Pancreas (tissue), 10 donors: ENCODE measurements at regions not wholly inside any gene's neighbourhood (a gene's known extent, or its start where the extent isn't known, plus 50 kb on each side); places are given as distances from the start of the nearest gene placed in this dataset.

ENCODE experiments used
- ATAC-seq, 4 donors: fragments of 200-7000 bp; cut with Tn5 transposase; one replicate each; pipeline versions ENCODE4 v1.8.0 to v1.9.1; 2020; ENCODE audit warnings: mild to moderate bottlenecking in 4 of 4, moderate library complexity in 4 of 4
- DNase-seq, 6 donors: peaks; one replicate each; pipeline ENCODE4 v3.0.0-alpha.2; 2020
- FAIRE-seq: peaks from 2 replicates; lab custom pipeline; 2012; peaks lifted over from hg19 to GRCh38; lab: Jason Lieb, UNC
- H3K27ac ChIP-seq, 4 donors: fragments of 200-600 bp; sonication (generic); 1 replicate in 3 of 4; 2 replicates in 1 of 4; pipeline versions ENCODE4 v1.5.0 to v1.8.0; 2020
- H3K27me3 ChIP-seq, 4 donors: fragments of 200-600 bp; one replicate each; pipeline ENCODE4 v1.8.0; 2021
- H3K36me3 ChIP-seq, 3 donors: fragments of 200-600 bp; sonication (generic) in 1 of 3; one replicate each; pipeline versions ENCODE4 v1.5.0 to v1.8.0; 2020 to 2021
- H3K4me1 ChIP-seq, 3 donors: fragments of 200-600 bp; one replicate each; pipeline ENCODE4 v1.8.0; 2021
- H3K4me3 ChIP-seq, 4 donors: fragments of 200-600 bp; sonication (generic) in 2 of 4; one replicate each; pipeline versions ENCODE4 v1.5.0 to v1.8.0; 2020 to 2021
- H3K9me3 ChIP-seq, 4 donors: fragments of 200-600 bp; one replicate each; pipeline ENCODE4 v1.8.0; 2021
- CTCF ChIP-seq, 4 donors: fragments of 200-600 bp; sonication (generic) in 3 of 4; IDR thresholded peaks; one replicate each; pipeline versions ENCODE4 v1.5.0 to v1.8.0; 2021; ENCODE audit warnings: antibody characterized with exemption in 4 of 4
- WGBS, 2 donors: extraction: QIAGEN DNeasy Blood & Tissue Kit; methylation state at CpG; one replicate each; pipeline ENCODE4 v1.1.7; 2013; 5-methylcytosine and 5-hydroxymethylcytosine counted together
- intact Hi-C, 3 donors: fragments of 100-400 bp; cut with DNase I; formaldehyde crosslinking; loops; one replicate each; pipeline versions ENCODE4 v1.11.1 to v1.14.2; 2022
- donor health status: healthy with polysubstance abuse.
- donor health status: DM: no; HTN: no; CAD: no; lungs with moderate emphysema.
- donor health status: DM: no; HTN: no; CAD: no.
- donor health status: control.
- donor health status: control.
- donor health status: Bipolar disorder and iron deficiency.
- donor health status: DM: yes; HTN: yes; CAD: no.
- donor health status: DM: no; HTN: no; CAD: no.
- donor health status: DM: no; HTN: no; CAD: no.
- donor health status: DM: yes; HTN: yes; CAD: no.

- intact Hi-C loops, result no loop called here
- no peaks in the 10 kb centered on the region for H3K27me3 ChIP-seq
- WGBS, 2 donors, result 88 to 95% methylated on average over 3 of the region's 3 CpGs
- H3K27ac ChIP-seq, result no peak overlapping the region
- ATAC-seq (no peak), DNase-seq (no peak), FAIRE-seq (no peak)
- no peak for TF ChIP-seq CTCF (IDR thresholded peaks at IDR 0.05)
- no peak overlapping the region for H3K4me3 ChIP-seq
- no peaks in the 10 kb centered on the region for H3K36me3 ChIP-seq
- H3K9me3 ChIP-seq, result no peaks in the 10 kb centered on the region
- H3K4me1 ChIP-seq, result no peaks in the 10 kb centered on the region
These were observed 1090.0 kb upstream of the ZEB2 start for GRCh38 chr2:145609951-145610350.

DNA sequence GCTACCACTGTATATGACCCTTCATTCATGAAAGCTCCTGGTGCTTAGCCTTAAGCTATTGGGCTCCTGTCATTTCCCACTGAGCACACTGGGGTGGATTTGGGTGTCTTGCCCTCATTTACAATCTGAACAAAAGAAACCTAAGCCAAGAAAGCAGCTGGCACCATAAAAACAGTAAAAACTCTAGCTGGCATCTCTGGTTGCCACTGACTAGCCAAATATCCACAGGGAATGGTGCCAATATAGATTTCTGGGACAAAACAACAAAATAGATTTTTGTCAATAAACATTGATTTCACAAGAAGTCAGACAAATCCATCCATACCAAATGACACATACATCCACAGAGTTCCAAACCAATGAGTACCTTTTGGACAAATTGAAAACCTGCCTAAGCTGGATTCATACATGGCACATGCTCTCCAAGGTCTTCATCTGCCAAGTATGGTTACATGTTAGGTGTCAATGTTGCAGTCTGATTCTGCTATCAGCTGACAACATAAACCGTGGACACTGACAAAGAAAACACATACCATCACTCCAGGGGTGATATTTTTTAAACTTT is 1081.5 kb upstream of the ZEB2 start:
- 40 to 51% methylated on average over 1 of the region's 1 CpG for WGBS, 2 donors
- no peak overlapping the region for H3K27ac ChIP-seq
- ATAC-seq (no peak), DNase-seq (no peak), FAIRE-seq (no peak)
- no peaks in the 10 kb centered on the region for H3K4me1 ChIP-seq
- no peaks in the 10 kb centered on the region for H3K36me3 ChIP-seq
- H3K27me3 ChIP-seq, result no peaks in the 10 kb centered on the region
- TF ChIP-seq CTCF (IDR thresholded peaks at IDR 0.05), result no peak
- no peaks in the 10 kb centered on the region for H3K9me3 ChIP-seq
- intact Hi-C loops, result no loop called here
- H3K4me3 ChIP-seq, result no peak overlapping the region

DNA sequence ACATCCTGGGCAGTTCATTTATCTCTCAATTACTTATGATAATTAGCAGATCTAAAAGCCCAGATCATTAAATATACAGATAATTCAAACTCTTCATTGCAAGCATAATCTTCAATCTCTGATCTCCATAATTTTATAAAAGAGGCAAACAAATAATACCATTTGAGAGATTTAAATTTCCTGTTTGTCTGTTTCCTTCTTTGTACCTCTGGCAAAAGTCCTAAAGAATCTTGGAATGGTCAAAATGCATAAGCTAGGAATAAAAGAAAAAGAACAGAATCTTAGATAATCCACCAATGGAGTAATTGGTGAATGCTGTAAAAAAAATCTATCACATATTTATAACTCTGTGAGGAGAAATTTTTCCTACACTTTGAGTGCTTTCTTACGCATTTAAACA is 1080.9 kb upstream of the ZEB2 start:
- Histone ChIP-seq H3K36me3 (no peaks in the 10 kb centered on the region), H3K27me3 (no peaks in the 10 kb centered on the region), H3K9me3 (no peaks in the 10 kb centered on the region), H3K4me3 (no peak overlapping the region), H3K4me1 (no peaks in the 10 kb centered on the region), H3K27ac (no peak overlapping the region)
- ATAC-seq (no peak), DNase-seq (no peak), FAIRE-seq (no peak)
- 88 to 97% methylated on average over 1 of the region's 1 CpG for WGBS, 2 donors
- intact Hi-C loops, result no loop called here
- no peak for TF ChIP-seq CTCF (IDR thresholded peaks at IDR 0.05)

DNA sequence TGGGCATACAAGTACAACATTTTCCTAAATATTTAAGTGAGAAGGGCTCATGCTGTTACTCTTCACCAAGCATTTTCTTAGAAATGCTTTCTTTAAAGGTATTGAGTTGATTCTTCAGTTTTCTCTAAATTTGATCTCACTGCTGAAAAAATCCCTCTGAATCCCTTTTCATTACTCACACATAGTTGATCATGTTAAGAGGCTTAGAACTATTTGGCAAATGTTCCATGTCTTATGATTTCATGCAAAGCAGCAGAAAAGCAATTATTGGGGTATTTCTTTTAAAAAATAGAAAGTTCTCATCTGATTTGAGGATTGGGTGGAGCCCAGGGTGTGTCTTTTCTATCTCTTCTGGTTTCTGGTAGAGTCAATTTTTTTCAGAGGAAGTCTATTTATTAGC is 1079.8 kb upstream of the ZEB2 start:
- DNase-seq (no peak), ATAC-seq (no peak), FAIRE-seq (no peak)
- TF ChIP-seq CTCF (IDR thresholded peaks at IDR 0.05), result no peak
- no peaks in the 10 kb centered on the region for H3K36me3 ChIP-seq
- H3K4me3 ChIP-seq, result no peak overlapping the region
- H3K27me3 ChIP-seq, result no peaks in the 10 kb centered on the region
- H3K4me1 ChIP-seq, result no peaks in the 10 kb centered on the region
- intact Hi-C loops, result no loop called here
- H3K9me3 ChIP-seq, result no peaks in the 10 kb centered on the region
- no peak overlapping the region for H3K27ac ChIP-seq

- 88 to 91% methylated on average over 4 of the region's 4 CpGs for WGBS, 2 donors
- no peak for FAIRE-seq
These were observed 1078.5 kb upstream of the ZEB2 start for GRCh38 chr2:145598434-145598833.

More at GRCh38 chr2:145598434-145598833, 1078.5 kb upstream of the ZEB2 start:
- H3K9me3 ChIP-seq, result no peaks in the 10 kb centered on the region
- H3K4me3 ChIP-seq, result no peak overlapping the region
- no peaks in the 10 kb centered on the region for H3K36me3 ChIP-seq
- TF ChIP-seq CTCF (IDR thresholded peaks at IDR 0.05), result no peak
- intact Hi-C loops, result no loop called here
- H3K4me1 ChIP-seq, result no peaks in the 10 kb centered on the region
- H3K27me3 ChIP-seq, result no peaks in the 10 kb centered on the region
- ATAC-seq (no peak), DNase-seq (no peak)
- H3K27ac ChIP-seq, result no peak overlapping the region
